GM12878 (cell line): ENCODE measurements at regions not wholly inside any gene's neighbourhood (a gene's known extent, or its start where the extent isn't known, plus 50 kb on each side); places are given as distances from the start of the nearest gene placed in this dataset.
A peak's percentile ranks its signal among the peaks of the same experiment; 100 is the strongest.

Source experiments
- ATAC-seq: fragments of 200-7000 bp; cut with Tn5 transposase; 3 replicates; pipeline ENCODE4 v1.9.1; 2020; ENCODE audit warnings: mild to moderate bottlenecking, moderate library complexity
- BruUV-seq: library from RNA; stranded (reverse); fragments of 400-500 nt; replicated peaks from 2 replicates; lab custom pipeline; 2021; lab: Mats Ljungman, UMichigan
- CTCF ChIA-PET: fragments of 300-600 bp; sonication (Branson Sonifier 250); formaldehyde crosslinking; extraction: SDS; loops from one replicate; lab custom pipeline; 2021; ENCODE audit warnings: inconsistent platforms; lab: Yijun Ruan, JAX
- POLR2A ChIA-PET: fragments of 350-600 bp; formaldehyde crosslinking; extraction: SDS; loops from one replicate; lab custom pipeline; 2021; ENCODE audit warnings: inconsistent platforms; lab: Charles Lee
- RAD21 ChIA-PET: fragments of 300-600 bp; sonication (Branson Sonifier 250); formaldehyde crosslinking; loops from one replicate; lab custom pipeline; 2023; ENCODE audit warnings: antibody characterized with exemption; ENCODE audit not compliant: unreplicated experiment; lab: Charles Lee
- SMC1A ChIA-PET: fragments of 300-600 bp; sonication (Branson Sonifier 250); formaldehyde crosslinking; loops from one replicate; lab custom pipeline; 2023; ENCODE audit not compliant: unreplicated experiment, uncharacterized antibody; lab: Charles Lee
- DNase-seq: peaks from one replicate; pipeline ENCODE4 v3.0.0-alpha.2; 2011; ENCODE audit warnings: low read depth, low spot score
- FAIRE-seq: peaks from 3 replicates; lab custom pipeline; 2011; peaks lifted over from hg19 to GRCh38; lab: Jason Lieb, UNC
- H2AFZ ChIP-seq: 2 replicates; pipeline ENCODE4 v1.6.0; 2011; ENCODE audit warnings: low read depth, low read length, control low read depth; ENCODE audit not compliant: control insufficient read depth
- H3K27ac ChIP-seq: 2 replicates; pipeline ENCODE4 v1.5.1; 2011; ENCODE audit warnings: control low read depth; ENCODE audit not compliant: control insufficient read depth, insufficient read depth
- H3K27me3 ChIP-seq, 2 experiments: replicated peaks in 1 of 2; 2 replicates each; pipeline versions ENCODE4 v1.6.0 to v1.6.1; 2011; ENCODE audit warnings: low read length in 1 of 2; ENCODE audit not compliant: control insufficient read depth in 2 of 2, insufficient read depth in 2 of 2
- H3K36me3 ChIP-seq, 2 experiments: 2 replicates each; pipeline ENCODE4 v1.5.1; 2011; ENCODE audit warnings: low read length in 1 of 2; ENCODE audit not compliant: control insufficient read depth in 2 of 2, insufficient read depth in 2 of 2
- H3K4me1 ChIP-seq: 2 replicates; pipeline ENCODE4 v1.6.1; 2011; ENCODE audit warnings: mild to moderate bottlenecking, low read length, moderate library complexity, mixed read lengths; ENCODE audit not compliant: control insufficient read depth, insufficient read depth
- H3K4me2 ChIP-seq: 2 replicates; pipeline ENCODE4 v1.6.0; 2011; ENCODE audit warnings: control low read depth; ENCODE audit not compliant: control insufficient read depth, insufficient read depth
- H3K4me3 ChIP-seq: fragments of 200-600 bp; sonication (generic); 2 replicates; pipeline ENCODE4 v1.5.1; 2016
- H3K79me2 ChIP-seq: 2 replicates; pipeline ENCODE4 v1.6.0; 2011; ENCODE audit warnings: low read length; ENCODE audit not compliant: control insufficient read depth, insufficient read depth
- H3K9ac ChIP-seq: 2 replicates; pipeline ENCODE4 v1.8.0; 2011; ENCODE audit warnings: low read length, control low read depth, mixed read lengths; ENCODE audit not compliant: control insufficient read depth, insufficient read depth
- H3K9me3 ChIP-seq: replicated peaks from 3 replicates; pipeline ENCODE4 v1.5.1; 2011; ENCODE audit warnings: mild to moderate bottlenecking, low read length; ENCODE audit not compliant: control insufficient read depth, insufficient read depth
- H4K20me1 ChIP-seq: 2 replicates; pipeline ENCODE4 v1.6.0; 2011; ENCODE audit not compliant: control insufficient read depth, insufficient read depth
- ASH2L ChIP-seq: fragments of 300-600, 200-600 bp; sonication (generic); IDR thresholded peaks from 2 replicates; pipeline ENCODE4 v1.6.1; 2017; ENCODE audit warnings: low read depth, mild to moderate bottlenecking, borderline replicate concordance
- ATF2 ChIP-seq: IDR thresholded peaks from 2 replicates; pipeline ENCODE4 v1.6.1; 2012; ENCODE audit warnings: low read length, inconsistent platforms
- BRCA1 ChIP-seq: IDR thresholded peaks from 2 replicates; pipeline ENCODE4 v1.6.1; 2011; ENCODE audit warnings: low read depth, low read length, improper control_type of control experiment
- FOXK2 ChIP-seq: fragments of 450-650 bp; IDR thresholded peaks from 2 replicates; pipeline ENCODE4 v1.6.1; 2017; ENCODE audit warnings: mild to moderate bottlenecking, moderate library complexity
- HDGF ChIP-seq: fragments of 450-650 bp; IDR thresholded peaks from 2 replicates; pipeline ENCODE4 v1.6.1; 2016; ENCODE audit warnings: antibody characterized with exemption
- RAD21 ChIP-seq: IDR thresholded peaks from 2 replicates; pipeline ENCODE4 v1.6.1; 2011; ENCODE audit warnings: mild to moderate bottlenecking, low read depth, low read length, moderate library complexity; ENCODE audit not compliant: insufficient read depth
- RB1 ChIP-seq: fragments of 450-650 bp; formaldehyde crosslinking; IDR thresholded peaks from 2 replicates; pipeline ENCODE4 v1.6.1; 2017; ENCODE audit warnings: mild to moderate bottlenecking, borderline replicate concordance
- RELB ChIP-seq: fragments of 450-650 bp; IDR thresholded peaks from 2 replicates; pipeline ENCODE4 v1.6.1; 2017; ENCODE audit warnings: low read depth, mild to moderate bottlenecking, moderate library complexity
- WGBS: methylation state at CpG from one replicate; pipeline ENCODE4 v1.1.6; 2016; ENCODE audit warnings: low lambda C conversion rate; ENCODE audit not compliant: insufficient replicate concordance, insufficient coverage; ENCODE audit errors: missing lambda C conversion rate; 5-methylcytosine and 5-hydroxymethylcytosine counted together
- in situ Hi-C: fragments of 300-500 bp; cut with MboI; formaldehyde crosslinking; loops from 9 replicates; pipeline ENCODE4 v1.14.3; 2018; ENCODE audit warnings: mixed read lengths
- intact Hi-C: fragments of 100-400 bp; cut with micrococcal nuclease; formaldehyde crosslinking; loops from one replicate; pipeline ENCODE4 v1.14.2; 2022; ENCODE audit not compliant: unreplicated experiment

- RAD21 ChIA-PET = interaction anchor here (1.1 kb wide), 1 partner anchor 277 kb away, joined by 3 read pairs; no protein-coding TSS in a partner anchor
Observed at GRCh38 chrX:110436523-110436922, 77.9 kb downstream of the RTL9 start.

GRCh38 chrX:110437686-110438085, 79.0 kb downstream of the RTL9 start:
- Histone ChIP-seq H3K4me3 (no peak overlapping the region), H3K4me1 (no peaks in the 10 kb centered on the region; the same call in 1 of the 2 replicates), H3K9me3 (no peaks in the 10 kb centered on the region), H3K27me3 (no peaks in the 10 kb centered on the region; a peak in 2 of 4 replicates), H2AFZ (no peak overlapping the region), H3K9ac (no peak overlapping the region), H3K4me2 (no peak overlapping the region), H3K79me2 (no peaks in the 10 kb centered on the region), H4K20me1 (0 out of 2 replicates have a peak, but pooled peaks cover 3% of the 10 kb centered on the region), H3K27ac (no peak overlapping the region), H3K36me3 (no peaks in the 10 kb centered on the region)
- CTCF ChIA-PET = interaction anchor here (0.7 kb wide), 1 partner anchor 13 kb away, joined by 3 read pairs; no protein-coding TSS in a partner anchor
- 48% methylated on average over 2 of the region's 2 CpGs for WGBS
- no TSS peak for BruUV-seq
- FAIRE-seq = no peak
- POLR2A ChIA-PET = no interaction called here
- in situ Hi-C loops (no loop called here), intact Hi-C loops (no loop called here)
- ATAC-seq = no peak
- SMC1A ChIA-PET = interaction anchor here (0.6 kb wide), 1 partner anchor 52 kb away, joined by 3 read pairs; no protein-coding TSS in a partner anchor
- no peak for DNase-seq
- RAD21 ChIA-PET = no interaction called here
- TF ChIP-seq RB1 (no peak), RELB (no peak), HDGF (no peak), FOXK2 (no peak), RAD21 (no peak), ATF2 (no peak)

More at GRCh38 chrX:110436523-110436922, 77.9 kb downstream of the RTL9 start:
- in situ Hi-C loops = no loop called here
- Histone ChIP-seq H2AFZ (no peak overlapping the region), H3K9me3 (no peaks in the 10 kb centered on the region), H3K4me1 (no peaks in the 10 kb centered on the region), H3K4me3 (no peak overlapping the region), H3K36me3 (no peaks in the 10 kb centered on the region), H3K4me2 (no peak overlapping the region), H3K27me3 (no peaks in the 10 kb centered on the region; a peak in 2 of 4 replicates), H3K27ac (no peak overlapping the region), H4K20me1 (0 out of 2 replicates have a peak, but pooled peaks cover 3% of the 10 kb centered on the region), H3K79me2 (no peaks in the 10 kb centered on the region), H3K9ac (no peak overlapping the region)
- ChIA-PET SMC1A (interaction anchor here (0.9 kb wide), 1 partner anchor 397 kb away, joined by 3 read pairs; no protein-coding TSS in a partner anchor), POLR2A (no interaction called here), CTCF (interaction anchor here (0.9 kb wide), 2 partner anchors 8 to 9 kb away, joined by 3 read pairs; no protein-coding TSS in a partner anchor)
- TF ChIP-seq BRCA1 = no peak
- TF ChIP-seq RELB = no peak
- TF ChIP-seq ASH2L = no peak
- DNase-seq = no peak
- intact Hi-C loops = no loop called here
- ATAC-seq = peak; percentile 28; the same call in 1 of the 3 replicates
- no TSS peak for BruUV-seq
- FAIRE-seq = no peak
